ENCODE measurements at regions not wholly inside any gene's neighbourhood (a gene's known extent, or its start where the extent isn't known, plus 50 kb on each side); places are given as distances from the start of the nearest gene placed in this dataset.

DNA sequence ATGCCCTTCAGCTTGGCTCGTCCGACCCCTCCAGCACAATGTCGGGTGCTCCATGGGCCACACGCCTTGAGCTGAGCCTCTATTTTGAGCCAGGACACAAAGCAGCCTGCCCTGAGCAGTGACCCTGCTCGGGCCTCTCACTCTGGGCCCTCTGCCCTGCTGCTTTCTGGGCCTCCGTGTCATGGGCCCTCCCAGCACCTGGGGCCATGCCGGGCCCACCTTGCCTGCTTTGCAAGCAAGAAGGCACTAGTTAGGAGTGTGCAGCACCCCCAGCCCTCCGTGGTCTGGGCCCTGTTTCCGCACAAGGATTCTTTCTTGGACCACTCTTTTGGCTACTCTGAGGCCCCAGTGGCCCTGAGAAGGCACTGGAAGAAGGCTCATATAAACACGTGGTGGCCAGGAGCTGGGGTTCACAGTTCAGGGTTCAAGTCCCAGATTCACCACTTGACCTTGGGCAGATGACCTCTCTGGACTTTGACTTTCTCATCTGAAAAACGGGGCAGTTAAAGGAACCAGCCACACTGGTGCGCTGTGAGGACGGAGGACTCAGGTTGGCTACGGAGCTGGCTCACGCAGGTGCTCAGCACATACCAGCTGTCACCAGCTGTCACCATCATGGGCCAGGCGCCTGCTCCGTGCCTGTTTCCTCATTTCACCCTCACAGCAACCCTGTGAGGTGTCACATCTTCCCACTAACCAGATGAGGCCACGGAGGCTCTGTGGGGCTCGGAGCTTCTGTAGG, 166.0 kb upstream of the GSE1 start (continued):
- TF ChIP-seq, protein P1, sequence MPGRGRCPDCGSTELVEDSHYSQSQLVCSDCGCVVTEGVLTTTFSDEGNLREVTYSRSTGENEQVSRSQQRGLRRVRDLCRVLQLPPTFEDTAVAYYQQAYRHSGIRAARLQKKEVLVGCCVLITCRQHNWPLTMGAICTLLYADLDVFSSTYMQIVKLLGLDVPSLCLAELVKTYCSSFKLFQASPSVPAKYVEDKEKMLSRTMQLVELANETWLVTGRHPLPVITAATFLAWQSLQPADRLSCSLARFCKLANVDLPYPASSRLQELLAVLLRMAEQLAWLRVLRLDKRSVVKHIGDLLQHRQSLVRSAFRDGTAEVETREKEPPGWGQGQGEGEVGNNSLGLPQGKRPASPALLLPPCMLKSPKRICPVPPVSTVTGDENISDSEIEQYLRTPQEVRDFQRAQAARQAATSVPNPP (CRISPR knock-in tag; IDR thresholded peaks at IDR 0.05): no peak
- TF ChIP-seq ZNF33A (CRISPR knock-in tag; IDR thresholded peaks at IDR 0.05; ENCODE audit: borderline replicate concordance) (no peak), ESRRA (CRISPR knock-in tag; IDR thresholded peaks at IDR 0.05; ENCODE audit: low read depth) (peak; percentile 99), PPARG (CRISPR knock-in tag; conservative IDR thresholded peaks at IDR 0.05) (no peak), HNRNPL (IDR thresholded peaks at IDR 0.05; ENCODE audit: low read depth, low read length) (no peak), CENPX (CRISPR knock-in tag; IDR thresholded peaks at IDR 0.05) (no peak), ZBTB3 (CRISPR knock-in tag; IDR thresholded peaks at IDR 0.05; ENCODE audit: borderline replicate concordance, low read depth) (no peak), ZFP90 (CRISPR knock-in tag; IDR thresholded peaks at IDR 0.05; ENCODE audit: borderline replicate concordance) (no peak), ZNF44 (CRISPR knock-in tag; IDR thresholded peaks at IDR 0.05) (no peak), ZNF510 (CRISPR knock-in tag; IDR thresholded peaks at IDR 0.05; ENCODE audit: low read depth) (no peak), BRD4 (CRISPR knock-in tag; IDR thresholded peaks at IDR 0.05) (no peak), ZNF557 (CRISPR knock-in tag; IDR thresholded peaks at IDR 0.05) (0 out of 2 replicates have a peak, but pooled peaks have one; percentile 25), HIVEP1 (CRISPR knock-in tag; IDR thresholded peaks at IDR 0.05) (peak; percentile 59; the same call in 1 of the 2 replicates), HMGA1 (CRISPR knock-in tag; conservative IDR thresholded peaks at IDR 0.05) (no peak), ZNF17 (CRISPR knock-in tag; IDR thresholded peaks at IDR 0.05) (no peak), ZNF572 (CRISPR knock-in tag; IDR thresholded peaks at IDR 0.05) (no peak), ZNF629 (CRISPR knock-in tag; conservative IDR thresholded peaks at IDR 0.05) (peak; percentile 64; the same call in 1 of the 2 replicates), HNRNPH1 (optimal IDR thresholded peaks at IDR 0.05; ENCODE audit: low read depth, low read length) (no peak)
- TF ChIP-seq, protein P2, sequence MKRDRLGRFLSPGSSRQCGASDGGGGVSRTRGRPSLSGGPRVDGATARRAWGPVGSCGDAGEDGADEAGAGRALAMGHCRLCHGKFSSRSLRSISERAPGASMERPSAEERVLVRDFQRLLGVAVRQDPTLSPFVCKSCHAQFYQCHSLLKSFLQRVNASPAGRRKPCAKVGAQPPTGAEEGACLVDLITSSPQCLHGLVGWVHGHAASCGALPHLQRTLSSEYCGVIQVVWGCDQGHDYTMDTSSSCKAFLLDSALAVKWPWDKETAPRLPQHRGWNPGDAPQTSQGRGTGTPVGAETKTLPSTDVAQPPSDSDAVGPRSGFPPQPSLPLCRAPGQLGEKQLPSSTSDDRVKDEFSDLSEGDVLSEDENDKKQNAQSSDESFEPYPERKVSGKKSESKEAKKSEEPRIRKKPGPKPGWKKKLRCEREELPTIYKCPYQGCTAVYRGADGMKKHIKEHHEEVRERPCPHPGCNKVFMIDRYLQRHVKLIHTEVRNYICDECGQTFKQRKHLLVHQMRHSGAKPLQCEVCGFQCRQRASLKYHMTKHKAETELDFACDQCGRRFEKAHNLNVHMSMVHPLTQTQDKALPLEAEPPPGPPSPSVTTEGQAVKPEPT (CRISPR knock-in tag; IDR thresholded peaks at IDR 0.05; ENCODE audit: low read depth): no peak
- TF ChIP-seq, protein P3, sequence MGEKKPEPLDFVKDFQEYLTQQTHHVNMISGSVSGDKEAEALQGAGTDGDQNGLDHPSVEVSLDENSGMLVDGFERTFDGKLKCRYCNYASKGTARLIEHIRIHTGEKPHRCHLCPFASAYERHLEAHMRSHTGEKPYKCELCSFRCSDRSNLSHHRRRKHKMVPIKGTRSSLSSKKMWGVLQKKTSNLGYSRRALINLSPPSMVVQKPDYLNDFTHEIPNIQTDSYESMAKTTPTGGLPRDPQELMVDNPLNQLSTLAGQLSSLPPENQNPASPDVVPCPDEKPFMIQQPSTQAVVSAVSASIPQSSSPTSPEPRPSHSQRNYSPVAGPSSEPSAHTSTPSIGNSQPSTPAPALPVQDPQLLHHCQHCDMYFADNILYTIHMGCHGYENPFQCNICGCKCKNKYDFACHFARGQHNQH (CRISPR knock-in tag; IDR thresholded peaks at IDR 0.05): no peak
- TF ChIP-seq, protein P4, sequence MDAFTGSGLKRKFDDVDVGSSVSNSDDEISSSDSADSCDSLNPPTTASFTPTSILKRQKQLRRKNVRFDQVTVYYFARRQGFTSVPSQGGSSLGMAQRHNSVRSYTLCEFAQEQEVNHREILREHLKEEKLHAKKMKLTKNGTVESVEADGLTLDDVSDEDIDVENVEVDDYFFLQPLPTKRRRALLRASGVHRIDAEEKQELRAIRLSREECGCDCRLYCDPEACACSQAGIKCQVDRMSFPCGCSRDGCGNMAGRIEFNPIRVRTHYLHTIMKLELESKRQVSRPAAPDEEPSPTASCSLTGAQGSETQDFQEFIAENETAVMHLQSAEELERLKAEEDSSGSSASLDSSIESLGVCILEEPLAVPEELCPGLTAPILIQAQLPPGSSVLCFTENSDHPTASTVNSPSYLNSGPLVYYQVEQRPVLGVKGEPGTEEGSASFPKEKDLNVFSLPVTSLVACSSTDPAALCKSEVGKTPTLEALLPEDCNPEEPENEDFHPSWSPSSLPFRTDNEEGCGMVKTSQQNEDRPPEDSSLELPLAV (CRISPR knock-in tag; conservative IDR thresholded peaks at IDR 0.05; ENCODE audit: low read depth): no peak
- TF ChIP-seq, protein P5, sequence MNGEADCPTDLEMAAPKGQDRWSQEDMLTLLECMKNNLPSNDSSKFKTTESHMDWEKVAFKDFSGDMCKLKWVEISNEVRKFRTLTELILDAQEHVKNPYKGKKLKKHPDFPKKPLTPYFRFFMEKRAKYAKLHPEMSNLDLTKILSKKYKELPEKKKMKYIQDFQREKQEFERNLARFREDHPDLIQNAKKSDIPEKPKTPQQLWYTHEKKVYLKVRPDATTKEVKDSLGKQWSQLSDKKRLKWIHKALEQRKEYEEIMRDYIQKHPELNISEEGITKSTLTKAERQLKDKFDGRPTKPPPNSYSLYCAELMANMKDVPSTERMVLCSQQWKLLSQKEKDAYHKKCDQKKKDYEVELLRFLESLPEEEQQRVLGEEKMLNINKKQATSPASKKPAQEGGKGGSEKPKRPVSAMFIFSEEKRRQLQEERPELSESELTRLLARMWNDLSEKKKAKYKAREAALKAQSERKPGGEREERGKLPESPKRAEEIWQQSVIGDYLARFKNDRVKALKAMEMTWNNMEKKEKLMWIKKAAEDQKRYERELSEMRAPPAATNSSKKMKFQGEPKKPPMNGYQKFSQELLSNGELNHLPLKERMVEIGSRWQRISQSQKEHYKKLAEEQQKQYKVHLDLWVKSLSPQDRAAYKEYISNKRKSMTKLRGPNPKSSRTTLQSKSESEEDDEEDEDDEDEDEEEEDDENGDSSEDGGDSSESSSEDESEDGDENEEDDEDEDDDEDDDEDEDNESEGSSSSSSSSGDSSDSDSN (CRISPR knock-in tag; IDR thresholded peaks at IDR 0.05): peak; percentile 44; the same call in 1 of the 2 replicates
